H9 (cell line): ENCODE measurements at regions not wholly inside any gene's neighbourhood (a gene's known extent, or its start where the extent isn't known, plus 50 kb on each side); places are given as distances from the start of the nearest gene placed in this dataset.

Experiments
- DNase-seq: peaks from one replicate; pipeline ENCODE4 v3.0.0-alpha.2; 2017
- H2AFZ ChIP-seq: one replicate; pipeline ENCODE4 v1.6.1; 2013; ENCODE audit warnings: mild to moderate bottlenecking, low read length, control low read depth, moderate library complexity
- H2AK5ac ChIP-seq: 2 replicates; pipeline ENCODE4 v1.6.1; 2013; ENCODE audit warnings: low read length, control low read depth, mixed read lengths; ENCODE audit not compliant: insufficient read length
- H2BK120ac ChIP-seq: one replicate; pipeline ENCODE4 v1.6.1; 2013; ENCODE audit warnings: low read depth, mild to moderate bottlenecking, low read length, control low read depth, inconsistent platforms; ENCODE audit not compliant: poor library complexity, severe bottlenecking
- H2BK12ac ChIP-seq: 2 replicates; pipeline ENCODE4 v1.6.1; 2013; ENCODE audit warnings: low read length, control low read depth, mixed read lengths, low read depth; ENCODE audit not compliant: insufficient read length
- H2BK15ac ChIP-seq: 2 replicates; pipeline ENCODE4 v1.6.1; 2013; ENCODE audit warnings: low read depth, low read length, control low read depth
- H2BK20ac ChIP-seq: one replicate; pipeline ENCODE4 v1.6.1; 2013; ENCODE audit warnings: low read depth, mild to moderate bottlenecking, low read length, control low read depth, inconsistent platforms; ENCODE audit not compliant: poor library complexity, severe bottlenecking
- H2BK5ac ChIP-seq: 2 replicates; pipeline ENCODE4 v1.6.1; 2013; ENCODE audit warnings: low read length, control low read depth, mixed read lengths; ENCODE audit not compliant: insufficient read length
- H3K14ac ChIP-seq: 2 replicates; pipeline ENCODE4 v1.6.1; 2013; ENCODE audit warnings: low read length, control low read depth; ENCODE audit not compliant: insufficient read depth
- H3K18ac ChIP-seq: 2 replicates; pipeline ENCODE4 v1.6.1; 2013; ENCODE audit warnings: low read depth, mild to moderate bottlenecking, mixed read lengths, low read length, control low read depth; ENCODE audit not compliant: insufficient read length
- H3K23ac ChIP-seq: 2 replicates; pipeline ENCODE4 v1.6.1; 2013; ENCODE audit warnings: low read length, control low read depth, mixed read lengths, low read depth; ENCODE audit not compliant: insufficient read length
- H3K23me2 ChIP-seq: 2 replicates; pipeline ENCODE4 v1.6.1; 2013; ENCODE audit warnings: low read depth, mild to moderate bottlenecking, mixed read lengths, low read length, control low read depth; ENCODE audit not compliant: insufficient read length, poor library complexity, severe bottlenecking
- H3K27ac ChIP-seq: 2 replicates; pipeline ENCODE4 v1.5.1; 2013; ENCODE audit warnings: low read length, control low read depth, mixed read lengths, low read depth; ENCODE audit not compliant: insufficient read length
- H3K27me3 ChIP-seq: 2 replicates; pipeline ENCODE4 v1.6.1; 2013; ENCODE audit warnings: low read length, control low read depth, inconsistent platforms; ENCODE audit not compliant: insufficient read depth
- H3K4ac ChIP-seq: 2 replicates; pipeline ENCODE4 v1.6.1; 2013; ENCODE audit warnings: low read depth, mild to moderate bottlenecking, control low read depth, inconsistent platforms, low read length, moderate library complexity
- H3K4me1 ChIP-seq: 2 replicates; pipeline ENCODE4 v1.6.1; 2013; ENCODE audit warnings: low read length, control low read depth, inconsistent platforms; ENCODE audit not compliant: insufficient read depth
- H3K4me2 ChIP-seq: 2 replicates; pipeline ENCODE4 v1.6.1; 2013; ENCODE audit warnings: low read length, control low read depth, mixed read lengths; ENCODE audit not compliant: insufficient read length, insufficient read depth
- H3K56ac ChIP-seq: 2 replicates; pipeline ENCODE4 v1.6.1; 2013; ENCODE audit warnings: low read depth, mild to moderate bottlenecking, mixed read lengths, low read length, control low read depth; ENCODE audit not compliant: insufficient read length
- H3K79me1 ChIP-seq: 2 replicates; pipeline ENCODE4 v1.6.1; 2013; ENCODE audit warnings: low read depth, mild to moderate bottlenecking, moderate library complexity, low read length, control low read depth, inconsistent platforms; ENCODE audit not compliant: insufficient read depth, poor library complexity, severe bottlenecking
- H3K79me2 ChIP-seq: 2 replicates; pipeline ENCODE4 v1.6.1; 2013; ENCODE audit warnings: low read length, control low read depth, inconsistent platforms; ENCODE audit not compliant: insufficient read depth
- H3K9ac ChIP-seq: 2 replicates; pipeline ENCODE4 v1.6.1; 2013; ENCODE audit warnings: low read length, control low read depth, mixed read lengths; ENCODE audit not compliant: insufficient read length; ENCODE audit errors: extremely low read depth
- H3K9me3 ChIP-seq: one replicate; pipeline ENCODE4 v1.6.1; 2013; ENCODE audit warnings: low read depth, low read length, inconsistent platforms; ENCODE audit not compliant: control insufficient read depth
- H3T11ph ChIP-seq: one replicate; pipeline ENCODE4 v1.6.1; 2013; ENCODE audit warnings: mild to moderate bottlenecking, low read length, control low read depth, inconsistent platforms
- H4K20me1 ChIP-seq: one replicate; pipeline ENCODE4 v1.6.1; 2013; ENCODE audit not compliant: control insufficient read depth, insufficient read length, insufficient read depth
- H4K5ac ChIP-seq: 2 replicates; pipeline ENCODE4 v1.6.1; 2013; ENCODE audit warnings: low read depth, mild to moderate bottlenecking, mixed read lengths, low read length, control low read depth; ENCODE audit not compliant: insufficient read length
- H4K8ac ChIP-seq: replicated peaks from 2 replicates; pipeline ENCODE4 v1.6.1; 2013; ENCODE audit warnings: low read length, control low read depth, mixed read lengths, low read depth; ENCODE audit not compliant: insufficient read length
- H4K91ac ChIP-seq: 2 replicates; pipeline ENCODE4 v1.6.1; 2013; ENCODE audit warnings: low read depth, mild to moderate bottlenecking, moderate library complexity, mixed read lengths, low read length, control low read depth; ENCODE audit not compliant: insufficient read length
- H3K27ac Mint-ChIP-seq, 3 experiments: 2 replicates in 2 of 3; 3 replicates in 1 of 3; pipeline ENCODE4 v1.8.0; 2020 to 2021; ENCODE audit warnings: mixed read lengths in 3 of 3, mild to moderate bottlenecking in 1 of 3, moderate library complexity in 1 of 3
- H3K27me3 Mint-ChIP-seq: 2 replicates; pipeline ENCODE4 v1.8.0; 2021; ENCODE audit warnings: low read depth, mild to moderate bottlenecking, moderate library complexity, mixed read lengths
- H3K36me3 Mint-ChIP-seq, 3 experiments: 2 replicates in 2 of 3; 3 replicates in 1 of 3; pipeline ENCODE4 v1.8.0; 2020 to 2021; ENCODE audit warnings: low read depth in 3 of 3, mixed read lengths in 3 of 3; ENCODE audit not compliant: insufficient read depth in 1 of 3
- H3K4me1 Mint-ChIP-seq, 2 experiments: 2 replicates each; pipeline ENCODE4 v1.8.0; 2020; ENCODE audit warnings: mixed read lengths in 2 of 2
- H3K4me3 Mint-ChIP-seq, 2 experiments: 2 replicates in 1 of 2; 3 replicates in 1 of 2; pipeline ENCODE4 v1.8.0; 2020 to 2021; ENCODE audit warnings: mild to moderate bottlenecking in 2 of 2, mixed read lengths in 2 of 2, moderate library complexity in 1 of 2
- H3K9me3 Mint-ChIP-seq, 2 experiments: 2 replicates in 1 of 2; 3 replicates in 1 of 2; pipeline ENCODE4 v1.8.0; 2020; ENCODE audit warnings: mild to moderate bottlenecking in 2 of 2, mixed read lengths in 2 of 2, moderate library complexity in 1 of 2
- CTCF ChIP-seq: fragments of 200-600 bp; sonication (generic); conservative IDR thresholded peaks from 3 replicates; pipeline ENCODE4 v1.8.0; 2021; ENCODE audit warnings: antibody characterized with exemption, mild to moderate bottlenecking
- WGBS: extraction: QIAGEN DNeasy Blood & Tissue Kit; methylation state at CpG from one replicate; pipeline ENCODE4 v1.1.7; 2013; ENCODE audit warnings: missing lambda C conversion rate, low lambda C conversion rate, mixed read lengths; ENCODE audit not compliant: insufficient read length; ENCODE audit errors: extremely low coverage; 5-methylcytosine and 5-hydroxymethylcytosine counted together

DNA sequence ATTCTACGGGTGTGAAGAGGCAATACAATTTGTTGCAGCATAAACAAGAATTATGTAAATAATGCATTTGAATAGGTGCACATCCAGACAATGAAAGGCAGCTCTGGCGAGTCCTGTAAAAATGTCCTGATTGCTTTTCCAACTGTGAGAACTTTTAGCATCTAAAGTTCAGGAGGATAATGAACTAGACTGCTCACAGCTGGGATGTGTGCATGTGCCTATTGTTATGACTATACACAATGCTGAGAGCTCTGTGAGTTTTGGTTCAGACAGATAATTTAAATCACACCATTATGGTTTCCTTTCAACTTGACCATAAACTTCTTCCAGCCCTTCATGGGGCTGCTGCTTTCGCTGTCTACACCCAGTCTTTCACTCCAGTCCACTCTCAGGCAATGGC, 99.9 kb downstream of the PLK2 start:
- H4K91ac ChIP-seq: no peak overlapping the region
- no peaks in the 10 kb centered on the region for H3K27me3 ChIP-seq
- no peak overlapping the region for H2BK120ac ChIP-seq
- H3K4me2 ChIP-seq: no peak overlapping the region
- no peaks in the 10 kb centered on the region for H4K20me1 ChIP-seq
- no peak overlapping the region for H2AK5ac ChIP-seq
- no peaks in the 10 kb centered on the region for H3K9me3 ChIP-seq
- Mint-ChIP-seq H3K9me3 (no peaks in the 10 kb centered on the region), H3K36me3 (no peaks in the 10 kb centered on the region), H3K27ac (no peak overlapping the region; a peak in 1 of 7 replicates), H3K4me3 (no peak overlapping the region), H3K27me3 (no peaks in the 10 kb centered on the region), H3K4me1 (peaks cover 23 to 26% of the 10 kb centered on the region in 2 experiments)
- H3K23ac ChIP-seq: no peak overlapping the region
- H3K9ac ChIP-seq: no peak overlapping the region
- DNase-seq: no peak
- H3K27ac ChIP-seq: no peak overlapping the region
- no peak overlapping the region for H2BK15ac ChIP-seq
- H4K8ac ChIP-seq: no peak overlapping the region
- WGBS: no CpG with 5 or more reads among the region's 3 CpGs
- no peak overlapping the region for H3T11ph ChIP-seq
- H3K14ac ChIP-seq: no peak overlapping the region
- H3K79me2 ChIP-seq: no peaks in the 10 kb centered on the region; the same call in 1 of the 2 replicates
- no peaks in the 10 kb centered on the region for H3K79me1 ChIP-seq
- no peak overlapping the region for H2BK12ac ChIP-seq
- no peak overlapping the region for H2BK20ac ChIP-seq
- no peaks in the 10 kb centered on the region for H3K23me2 ChIP-seq
- H3K4ac ChIP-seq: no peak overlapping the region
- H3K18ac ChIP-seq: no peak overlapping the region
- no peak overlapping the region for H4K5ac ChIP-seq
- H2BK5ac ChIP-seq: no peak overlapping the region
- H2AFZ ChIP-seq: no peak overlapping the region
- TF ChIP-seq CTCF: no peak
- H3K56ac ChIP-seq: no peak overlapping the region
- H3K4me1 ChIP-seq: no peaks in the 10 kb centered on the region; the same call in 1 of the 2 replicates
